Epithelial cell of proximal tubule (primary cell): ENCODE measurements at regions not wholly inside any gene's neighbourhood (a gene's known extent, or its start where the extent isn't known, plus 50 kb on each side); places are given as distances from the start of the nearest gene placed in this dataset.

Experiments used
- DNase-seq: peaks from one replicate; pipeline ENCODE4 v3.0.0-alpha.2; 2011; ENCODE audit warnings: low read depth
- H3K4me3 ChIP-seq: 2 replicates; pipeline ENCODE4 v1.5.1; 2011; ENCODE audit warnings: low read depth, mild to moderate bottlenecking, low read length
- TF ChIP-seq, protein P1 (sequence below): conservative IDR thresholded peaks from 2 replicates; pipeline ENCODE4 v1.5.1; 2012; ENCODE audit warnings: low read depth, mild to moderate bottlenecking, low read length

GRCh38 chr10:10605551-10606081 is 412.1 kb upstream of the CELF2 start:
- TF ChIP-seq, protein P1, sequence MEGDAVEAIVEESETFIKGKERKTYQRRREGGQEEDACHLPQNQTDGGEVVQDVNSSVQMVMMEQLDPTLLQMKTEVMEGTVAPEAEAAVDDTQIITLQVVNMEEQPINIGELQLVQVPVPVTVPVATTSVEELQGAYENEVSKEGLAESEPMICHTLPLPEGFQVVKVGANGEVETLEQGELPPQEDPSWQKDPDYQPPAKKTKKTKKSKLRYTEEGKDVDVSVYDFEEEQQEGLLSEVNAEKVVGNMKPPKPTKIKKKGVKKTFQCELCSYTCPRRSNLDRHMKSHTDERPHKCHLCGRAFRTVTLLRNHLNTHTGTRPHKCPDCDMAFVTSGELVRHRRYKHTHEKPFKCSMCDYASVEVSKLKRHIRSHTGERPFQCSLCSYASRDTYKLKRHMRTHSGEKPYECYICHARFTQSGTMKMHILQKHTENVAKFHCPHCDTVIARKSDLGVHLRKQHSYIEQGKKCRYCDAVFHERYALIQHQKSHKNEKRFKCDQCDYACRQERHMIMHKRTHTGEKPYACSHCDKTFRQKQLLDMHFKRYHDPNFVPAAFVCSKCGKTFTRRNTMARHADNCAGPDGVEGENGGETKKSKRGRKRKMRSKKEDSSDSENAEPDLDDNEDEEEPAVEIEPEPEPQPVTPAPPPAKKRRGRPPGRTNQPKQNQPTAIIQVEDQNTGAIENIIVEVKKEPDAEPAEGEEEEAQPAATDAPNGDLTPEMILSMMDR, result no peak
- H3K4me3 ChIP-seq, result no peak overlapping the region
- DNase-seq, result no peak

DNA sequence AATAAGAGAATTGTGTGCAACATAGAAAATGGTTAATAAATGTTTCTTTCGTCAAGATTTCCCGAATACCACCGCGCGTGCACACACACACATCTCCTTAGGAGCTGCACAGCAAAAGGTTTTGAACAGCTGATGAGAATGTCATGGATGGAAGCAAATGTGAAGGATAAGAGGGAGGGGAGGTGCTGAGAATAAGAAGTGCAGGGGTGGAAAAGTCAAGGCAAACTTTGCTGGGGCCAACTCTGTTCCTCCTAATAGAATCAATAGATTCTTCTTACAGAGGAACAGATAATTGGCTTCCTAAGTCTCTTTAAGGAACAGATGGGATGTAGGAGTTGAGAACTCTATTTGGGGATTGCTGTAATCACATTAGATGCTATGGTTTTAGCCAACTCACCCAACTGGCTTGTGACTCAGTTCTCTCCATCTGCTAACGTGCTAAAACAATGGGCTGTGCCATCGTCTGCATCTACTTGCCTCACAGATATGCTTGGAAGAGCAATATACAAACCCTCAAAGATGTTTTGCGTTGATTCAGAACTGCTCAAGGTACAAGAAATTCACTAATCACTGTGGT is 408.2 kb upstream of the CELF2 start:
- DNase-seq, result no peak
- no peak overlapping the region for H3K4me3 ChIP-seq
- TF ChIP-seq, protein P1, result no peak

DNA sequence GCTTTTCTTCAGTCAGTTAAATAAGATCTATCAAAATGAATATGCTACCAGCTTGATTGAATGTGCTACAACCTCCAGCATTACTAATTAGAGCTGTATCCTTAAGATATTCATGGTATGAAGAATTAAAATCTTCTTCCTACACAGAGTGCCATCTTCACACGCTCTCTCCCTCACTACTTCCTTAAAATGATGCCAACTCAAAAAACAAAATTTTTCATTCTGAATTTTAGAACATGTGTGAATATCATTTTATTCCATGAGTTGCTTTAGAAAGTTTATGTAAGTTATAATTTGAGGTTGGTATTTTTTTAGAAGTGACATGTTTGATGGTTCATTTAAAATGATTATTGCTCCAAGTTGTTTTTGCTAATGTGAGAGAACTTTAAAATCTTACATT is 407.5 kb upstream of the CELF2 start:
- TF ChIP-seq, protein P1, result no peak
- no peak overlapping the region for H3K4me3 ChIP-seq

GRCh38 chr10:10612151-10612550 is 405.5 kb upstream of the CELF2 start:
- no peak for DNase-seq
- TF ChIP-seq, protein P1, result no peak
- H3K4me3 ChIP-seq, result no peak overlapping the region

More for the DNA sequence above, 407.5 kb upstream of the CELF2 start:
- DNase-seq, result no peak

DNA sequence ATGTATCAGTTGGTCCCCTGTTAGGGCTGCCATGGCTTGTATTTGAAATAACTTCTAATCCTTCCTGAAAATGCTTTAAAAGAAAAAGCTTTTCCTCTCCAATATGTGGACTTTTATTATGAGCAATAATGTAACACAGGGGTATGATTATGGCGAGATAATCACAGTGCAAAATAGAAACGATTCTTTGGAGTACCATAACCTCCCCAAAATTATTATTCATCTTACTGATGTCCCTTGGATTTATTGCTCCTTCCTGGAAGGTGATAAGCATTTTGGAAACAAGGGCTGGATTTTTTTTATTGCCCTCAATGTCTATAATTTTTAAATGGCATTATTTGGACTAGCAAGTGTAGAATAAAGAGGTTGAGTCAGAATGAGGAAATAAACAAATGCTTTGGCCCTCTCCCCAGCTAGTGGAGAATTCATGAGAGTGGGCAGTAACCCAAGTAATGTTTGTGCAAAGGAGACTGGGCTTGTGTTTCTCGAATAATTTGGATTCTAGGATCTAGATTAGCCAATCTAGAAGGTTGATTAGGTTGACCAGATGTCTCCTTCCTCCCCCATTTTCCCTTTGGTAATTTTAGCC is 403.9 kb upstream of the CELF2 start:
- DNase-seq, result no peak

GRCh38 chr10:10617686-10618085 is 400.0 kb upstream of the CELF2 start:
- no peak for DNase-seq
- TF ChIP-seq, protein P1, result no peak

More for the DNA sequence above, 403.9 kb upstream of the CELF2 start:
- no peak overlapping the region for H3K4me3 ChIP-seq
- TF ChIP-seq, protein P1, result no peak

GRCh38 chr10:10618139-10618538 is 399.5 kb upstream of the CELF2 start:
- H3K4me3 ChIP-seq, result no peak overlapping the region
- DNase-seq, result no peak
- TF ChIP-seq, protein P1, result no peak

More at GRCh38 chr10:10617686-10618085, 400.0 kb upstream of the CELF2 start:
- no peak overlapping the region for H3K4me3 ChIP-seq
